ENCODE measurements at regions not wholly inside any gene's neighbourhood (a gene's known extent, or its start where the extent isn't known, plus 50 kb on each side); places are given as distances from the start of the nearest gene placed in this dataset.

DNA sequence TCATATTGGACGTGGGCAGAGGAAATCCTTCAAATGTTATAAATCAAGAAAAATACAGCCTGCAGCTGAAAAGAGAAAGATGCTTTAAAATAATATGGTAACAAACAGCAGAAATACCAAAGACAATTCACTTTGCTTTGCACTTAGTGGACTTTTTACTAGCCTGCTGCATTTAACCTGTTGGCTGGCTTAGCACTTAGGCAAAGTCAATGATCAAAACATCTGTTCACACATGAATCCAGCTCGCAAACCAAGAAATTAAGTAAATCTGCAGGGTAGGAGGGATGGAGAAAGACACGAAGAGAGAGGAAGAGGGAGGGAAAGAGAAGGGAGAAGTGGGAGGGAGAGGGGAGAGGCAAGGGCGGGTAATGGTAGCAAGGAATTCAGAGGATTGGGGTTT, 103.6 kb upstream of the RAB4A start:
- TF ChIP-seq, protein P1, sequence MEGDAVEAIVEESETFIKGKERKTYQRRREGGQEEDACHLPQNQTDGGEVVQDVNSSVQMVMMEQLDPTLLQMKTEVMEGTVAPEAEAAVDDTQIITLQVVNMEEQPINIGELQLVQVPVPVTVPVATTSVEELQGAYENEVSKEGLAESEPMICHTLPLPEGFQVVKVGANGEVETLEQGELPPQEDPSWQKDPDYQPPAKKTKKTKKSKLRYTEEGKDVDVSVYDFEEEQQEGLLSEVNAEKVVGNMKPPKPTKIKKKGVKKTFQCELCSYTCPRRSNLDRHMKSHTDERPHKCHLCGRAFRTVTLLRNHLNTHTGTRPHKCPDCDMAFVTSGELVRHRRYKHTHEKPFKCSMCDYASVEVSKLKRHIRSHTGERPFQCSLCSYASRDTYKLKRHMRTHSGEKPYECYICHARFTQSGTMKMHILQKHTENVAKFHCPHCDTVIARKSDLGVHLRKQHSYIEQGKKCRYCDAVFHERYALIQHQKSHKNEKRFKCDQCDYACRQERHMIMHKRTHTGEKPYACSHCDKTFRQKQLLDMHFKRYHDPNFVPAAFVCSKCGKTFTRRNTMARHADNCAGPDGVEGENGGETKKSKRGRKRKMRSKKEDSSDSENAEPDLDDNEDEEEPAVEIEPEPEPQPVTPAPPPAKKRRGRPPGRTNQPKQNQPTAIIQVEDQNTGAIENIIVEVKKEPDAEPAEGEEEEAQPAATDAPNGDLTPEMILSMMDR (IDR thresholded peaks at IDR 0.05) = no peak
- no peak for TF ChIP-seq POLR2A (IDR thresholded peaks at IDR 0.05)
- no peak overlapping the region for H3K27ac ChIP-seq
- ATAC-seq (no peak), DNase-seq (no peak)
- H3K9me3 ChIP-seq = no peaks in the 10 kb centered on the region
- no peaks in the 10 kb centered on the region for H3K4me1 ChIP-seq
- H3K36me3 ChIP-seq = no peaks in the 10 kb centered on the region
- H3K27me3 ChIP-seq = no peaks in the 10 kb centered on the region
- intact Hi-C loops (cut with DNase I) = no loop called here
- WGBS (ENCODE audit: insufficient coverage, low coverage, low lambda C conversion rate, missing lambda C conversion rate) = 73% methylated on average over 4 of the region's 4 CpGs
- no peak overlapping the region for H3K4me3 ChIP-seq

DNA sequence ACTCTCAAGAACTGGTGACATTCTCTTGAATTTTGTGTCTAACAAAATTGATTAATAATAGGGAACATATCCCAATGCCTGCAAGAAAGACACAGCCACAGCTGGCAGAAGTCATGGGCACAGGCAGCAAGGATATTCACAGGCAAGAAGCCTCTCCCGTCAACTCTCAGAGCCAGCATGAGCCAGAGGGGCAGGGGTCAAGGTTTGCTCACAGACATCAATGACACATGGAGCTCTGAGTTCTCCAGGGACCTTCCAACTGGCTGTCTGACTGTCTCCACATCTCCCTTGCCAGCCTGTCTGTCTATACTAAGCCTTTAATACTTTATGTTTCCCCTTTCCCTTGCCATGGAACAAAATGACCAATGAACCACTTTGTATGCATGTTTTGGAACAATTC, 101.5 kb upstream of the RAB4A start:
- Histone ChIP-seq H3K4me1 (no peaks in the 10 kb centered on the region), H3K27me3 (no peaks in the 10 kb centered on the region), H3K27ac (no peak overlapping the region), H3K9me3 (no peaks in the 10 kb centered on the region), H3K4me3 (no peak overlapping the region), H3K36me3 (no peaks in the 10 kb centered on the region)
- ATAC-seq = peak; percentile 41 to 83 (median 58)
- TF ChIP-seq, protein P1 (IDR thresholded peaks at IDR 0.05) = no peak
- DNase-seq = peak in 1 of 3 donors; percentile 24
- no CpG with 5 or more reads among the region's 1 CpG for WGBS (ENCODE audit: insufficient coverage, low coverage, low lambda C conversion rate, missing lambda C conversion rate)
- intact Hi-C loops (cut with DNase I) = no loop called here

DNA sequence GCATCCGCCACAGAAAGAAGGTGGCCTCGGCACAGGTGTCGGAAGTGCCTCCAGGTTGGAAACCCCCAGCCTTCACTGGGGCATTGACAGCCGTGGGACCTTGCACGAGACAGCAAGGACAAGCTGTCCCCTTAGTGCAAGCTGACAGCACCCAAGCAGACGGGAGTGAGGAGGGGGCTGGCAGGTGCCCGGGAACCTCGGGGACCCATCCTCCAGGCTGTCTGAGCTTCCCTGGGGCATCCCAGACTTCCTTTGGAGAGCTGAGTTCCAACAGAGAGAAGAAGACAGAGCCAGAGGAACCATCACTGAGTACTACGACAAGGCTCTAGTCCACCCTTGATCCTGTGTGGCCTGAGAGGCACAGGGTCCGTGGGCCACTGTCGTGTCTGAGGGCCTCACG, 100.6 kb upstream of the RAB4A start:
- Histone ChIP-seq H3K27ac (no peak overlapping the region), H3K4me1 (no peaks in the 10 kb centered on the region), H3K36me3 (no peaks in the 10 kb centered on the region), H3K4me3 (no peak overlapping the region), H3K27me3 (no peaks in the 10 kb centered on the region), H3K9me3 (no peaks in the 10 kb centered on the region)
- no peak for TF ChIP-seq POLR2A (IDR thresholded peaks at IDR 0.05)
- TF ChIP-seq, protein P1 (IDR thresholded peaks at IDR 0.05) = no peak
- ATAC-seq (peak in 1 of 4 donors; percentile 6), DNase-seq (no peak)
- WGBS (ENCODE audit: insufficient coverage, low coverage, low lambda C conversion rate, missing lambda C conversion rate) = 50% methylated on average over 2 of the region's 12 CpGs
- intact Hi-C loops (cut with DNase I) = no loop called here

DNA sequence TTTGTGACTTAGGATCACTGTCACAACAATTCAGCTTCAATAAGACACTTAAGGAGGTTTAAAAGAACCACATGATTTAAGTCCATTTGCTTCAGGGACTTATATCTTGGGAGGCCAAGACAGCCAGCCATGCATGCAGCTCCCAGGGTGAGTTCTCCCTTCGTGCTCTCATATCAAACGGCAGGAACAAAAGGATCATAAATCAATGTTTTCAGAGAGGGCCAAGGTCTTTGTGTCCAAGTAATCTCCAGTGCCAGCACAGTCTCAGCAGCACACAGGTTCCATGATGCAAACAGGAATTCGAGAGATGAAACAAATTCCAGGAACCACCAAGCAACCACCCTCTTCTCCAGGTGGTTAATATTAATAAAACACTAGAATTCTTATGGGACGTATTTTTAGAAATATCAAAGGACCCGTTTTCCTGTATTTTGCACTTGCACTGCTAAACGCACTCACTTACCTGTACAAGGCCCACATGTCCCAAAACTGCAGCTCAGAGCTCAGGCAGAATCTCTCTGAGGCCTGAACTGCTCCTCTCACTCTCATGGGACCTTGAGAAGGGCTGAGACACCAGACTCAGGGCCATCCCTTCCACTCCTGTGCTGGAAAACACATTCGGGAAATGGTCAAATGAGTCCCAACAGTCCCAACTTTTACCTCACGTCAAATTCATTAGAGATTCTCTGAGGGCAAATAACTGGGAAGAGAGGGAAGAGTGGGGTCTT, 100.0 kb upstream of the RAB4A start:
- Histone ChIP-seq H3K36me3 (no peaks in the 10 kb centered on the region), H3K27me3 (no peaks in the 10 kb centered on the region), H3K4me3 (no peak overlapping the region), H3K27ac (no peak overlapping the region), H3K9me3 (no peaks in the 10 kb centered on the region), H3K4me1 (no peaks in the 10 kb centered on the region)
- no peak for TF ChIP-seq POLR2A (IDR thresholded peaks at IDR 0.05)
- TF ChIP-seq, protein P1 (IDR thresholded peaks at IDR 0.05) = no peak
- ATAC-seq (no peak), DNase-seq (no peak)
- 61% methylated on average over 7 of the region's 8 CpGs for WGBS (ENCODE audit: insufficient coverage, low coverage, low lambda C conversion rate, missing lambda C conversion rate)
- intact Hi-C loops (cut with DNase I) = no loop called here

All from right lobe of liver (tissue), 6 donors.